GM12872 (cell line): ENCODE measurements at regions not wholly inside any gene's neighbourhood (a gene's known extent, or its start where the extent isn't known, plus 50 kb on each side); places are given as distances from the start of the nearest gene placed in this dataset.

Source experiments
- CTCF ChIP-seq: IDR thresholded peaks from 3 replicates; pipeline ENCODE4 v1.5.1; 2011; ENCODE audit warnings: low read depth, mild to moderate bottlenecking, low read length, moderate library complexity; ENCODE audit not compliant: insufficient read depth

DNA sequence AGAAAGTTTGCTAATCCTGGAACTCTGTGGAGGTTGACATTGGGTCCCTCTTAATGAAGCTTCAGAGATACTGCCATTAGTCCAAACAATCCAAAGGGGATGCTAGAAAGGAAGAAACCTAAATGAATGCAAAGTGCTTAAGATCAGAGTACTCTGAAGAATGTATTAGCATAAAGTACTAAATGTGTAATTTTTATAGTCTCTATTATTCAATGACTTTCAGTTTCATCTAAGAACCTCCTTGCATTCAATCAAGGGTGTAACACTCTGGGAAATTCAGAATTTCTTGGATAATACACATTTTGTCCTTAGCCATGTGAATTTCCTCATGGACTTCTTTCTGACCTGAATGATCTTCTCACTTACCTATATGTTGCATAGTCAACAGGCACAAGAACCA, 1078.5 kb upstream of the ADGRL4 start:
- no peak for TF ChIP-seq CTCF

- TF ChIP-seq CTCF = no peak
Observed at GRCh38 chr1:80083892-80084291, 1077.4 kb upstream of the ADGRL4 start.

DNA sequence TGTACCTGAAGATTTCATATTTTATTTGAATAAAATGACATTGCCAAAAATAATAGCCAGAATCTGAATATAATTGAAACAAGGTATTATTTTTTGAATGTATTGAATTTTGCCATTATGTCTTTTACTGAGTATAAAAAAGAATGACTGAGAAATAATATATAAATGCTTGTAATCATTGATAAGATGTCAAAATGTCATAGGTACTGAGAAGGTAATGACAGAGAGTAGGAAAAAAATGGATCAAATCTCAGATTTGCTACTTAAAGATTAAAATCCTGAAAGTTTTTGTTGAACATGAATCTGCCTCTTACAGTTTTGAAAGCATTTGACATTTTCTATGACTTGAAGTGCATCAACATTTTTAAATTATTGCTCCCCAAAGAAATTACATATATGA, 1069.9 kb upstream of the ADGRL4 start:
- TF ChIP-seq CTCF = no peak

DNA sequence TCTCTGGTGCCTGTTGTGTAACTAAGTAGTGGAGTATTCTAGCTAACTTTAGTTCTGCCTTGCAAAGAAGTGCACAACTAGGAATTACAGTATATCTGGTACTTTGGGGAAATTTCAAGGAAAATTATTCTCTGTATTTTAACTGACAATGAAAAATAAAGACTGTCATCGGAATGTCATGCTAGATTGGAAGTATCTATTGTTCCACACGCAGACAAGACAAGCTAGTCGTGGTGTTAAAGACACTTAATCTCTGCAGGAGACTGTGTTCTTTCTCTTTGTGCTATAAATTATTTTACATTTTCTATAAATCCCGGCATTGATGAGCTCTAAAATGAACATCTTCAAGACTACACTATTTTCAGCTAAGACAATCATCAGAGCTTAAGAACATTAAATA, 1068.8 kb upstream of the ADGRL4 start:
- no peak for TF ChIP-seq CTCF

GRCh38 chr1:80072563-80072962, 1066.0 kb upstream of the ADGRL4 start:
- no peak for TF ChIP-seq CTCF

DNA sequence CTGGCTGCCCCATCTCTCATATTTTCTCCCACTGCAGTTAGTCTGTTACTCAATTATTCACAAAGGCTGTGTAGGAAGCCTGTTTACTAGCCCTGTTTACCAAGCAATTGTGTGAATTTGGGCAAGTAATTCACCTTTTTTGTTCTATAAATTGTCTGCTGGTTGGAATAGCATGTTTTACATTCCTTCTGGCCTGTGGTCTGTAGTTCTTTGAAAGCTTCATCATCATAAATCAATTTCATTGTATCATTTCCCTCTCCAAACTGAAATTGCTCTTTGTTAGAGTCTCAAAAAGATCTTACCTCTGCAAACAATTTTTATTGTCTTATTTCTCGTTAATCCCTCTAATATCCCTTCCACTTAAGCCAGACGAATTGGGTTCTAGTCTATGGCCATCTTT, 1059.5 kb upstream of the ADGRL4 start:
- TF ChIP-seq CTCF = no peak

DNA sequence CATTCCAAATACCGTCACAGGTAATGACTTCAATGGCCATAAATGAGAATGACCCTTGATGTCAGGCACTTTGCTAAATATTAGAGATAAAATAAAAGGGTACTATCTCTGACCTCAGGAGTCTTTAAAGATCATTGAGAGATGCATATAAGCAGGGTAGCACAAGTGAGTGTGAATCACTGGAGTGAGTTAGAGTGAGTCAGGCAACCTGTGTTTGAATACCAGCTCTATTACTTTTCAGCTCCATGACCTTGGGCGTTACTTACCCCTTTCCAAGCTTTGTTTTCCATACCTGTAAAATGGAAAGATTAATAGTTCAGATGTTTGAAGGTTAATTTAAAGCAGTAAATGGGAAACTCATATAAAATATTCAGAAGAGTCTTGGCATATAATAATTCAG, 1058.0 kb upstream of the ADGRL4 start:
- no peak for TF ChIP-seq CTCF

DNA sequence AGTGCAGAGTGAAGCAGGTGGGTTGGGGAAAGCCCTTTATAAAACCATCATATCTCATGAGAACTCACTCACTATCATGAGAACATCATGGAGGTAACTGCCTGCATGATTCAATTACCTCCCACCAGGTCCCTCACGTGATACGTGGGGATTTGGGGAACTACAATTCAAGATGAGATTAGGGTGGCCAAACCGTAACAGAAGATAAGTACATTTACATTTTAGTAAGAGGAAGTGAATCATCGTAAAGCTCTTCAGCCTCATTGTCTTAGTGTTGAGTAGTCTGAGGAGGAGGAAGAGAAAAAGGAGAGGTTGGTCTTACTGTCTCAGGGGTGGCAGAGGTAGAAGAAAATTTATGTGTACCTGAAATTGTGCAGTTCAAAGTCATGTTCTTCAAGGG, 1053.4 kb upstream of the ADGRL4 start:
- no peak for TF ChIP-seq CTCF
